Ishikawa (cell line): ENCODE measurements at regions not wholly inside any gene's neighbourhood (a gene's known extent, or its start where the extent isn't known, plus 50 kb on each side); places are given as distances from the start of the nearest gene placed in this dataset.

Experiments used
- CEBPB ChIP-seq: IDR thresholded peaks from 2 replicates; pipeline ENCODE4 v1.6.1; 2012
- CREB1 ChIP-seq: IDR thresholded peaks from 2 replicates; pipeline ENCODE4 v1.6.1; 2012; ENCODE audit warnings: low read depth
- EGR1 ChIP-seq: IDR thresholded peaks from 2 replicates; pipeline ENCODE4 v1.6.1; 2012
- EP300 ChIP-seq: IDR thresholded peaks from 2 replicates; pipeline ENCODE4 v1.6.1; 2012; ENCODE audit warnings: borderline replicate concordance
- FOXM1 ChIP-seq: IDR thresholded peaks from 2 replicates; pipeline ENCODE4 v1.6.1; 2012; ENCODE audit warnings: low read depth, borderline replicate concordance
- NFIC ChIP-seq: IDR thresholded peaks from 2 replicates; pipeline ENCODE4 v1.6.1; 2012
- RAD21 ChIP-seq: IDR thresholded peaks from 2 replicates; pipeline ENCODE4 v1.6.1; 2012; ENCODE audit warnings: low read depth
- REST ChIP-seq: IDR thresholded peaks from 2 replicates; pipeline ENCODE4 v1.6.1; 2012; ENCODE audit warnings: low read depth, mild to moderate bottlenecking
- TAF1 ChIP-seq: IDR thresholded peaks from 2 replicates; pipeline ENCODE4 v1.6.1; 2012; ENCODE audit warnings: low read depth, mild to moderate bottlenecking
- TCF12 ChIP-seq: IDR thresholded peaks from 2 replicates; pipeline ENCODE4 v1.6.1; 2012; ENCODE audit warnings: low read depth
- YY1 ChIP-seq: IDR thresholded peaks from 2 replicates; pipeline ENCODE4 v1.6.1; 2012; ENCODE audit warnings: low read depth

GRCh38 chr4:63308697-63309096 is 1100.6 kb downstream of the TECRL start:
- no peak for TF ChIP-seq TAF1
- TF ChIP-seq YY1, result no peak
- no peak for TF ChIP-seq TCF12
- TF ChIP-seq FOXM1, result no peak
- TF ChIP-seq CEBPB, result no peak
- TF ChIP-seq EP300, result no peak
- no peak for TF ChIP-seq NFIC
- TF ChIP-seq CREB1, result no peak
- TF ChIP-seq RAD21, result no peak
- TF ChIP-seq EGR1, result no peak
- no peak for TF ChIP-seq REST
